IMR-90 (cell line): ENCODE measurements at regions not wholly inside any gene's neighbourhood (a gene's known extent, or its start where the extent isn't known, plus 50 kb on each side); places are given as distances from the start of the nearest gene placed in this dataset.

Experiments
- ATAC-seq: fragments of 200-7000 bp; cut with Tn5 transposase; 2 replicates; pipeline ENCODE4 v1.9.1; 2020; ENCODE audit warnings: low read depth, mild to moderate bottlenecking, moderate library complexity
- BruUV-seq: library from RNA; stranded (reverse); fragments of 400-500 nt; replicated peaks from 2 replicates; lab custom pipeline; 2021; lab: Mats Ljungman, UMichigan
- CTCF ChIA-PET: fragments of 300-600 bp; formaldehyde crosslinking; extraction: SDS; loops from one replicate; lab custom pipeline; 2021; ENCODE audit warnings: antibody characterized with exemption; lab: Yijun Ruan, JAX
- POLR2A ChIA-PET: fragments of 300-600 bp; sonication (Branson Sonifier 250); formaldehyde crosslinking; loops from one replicate; lab custom pipeline; 2022; ENCODE audit warnings: antibody characterized with exemption; ENCODE audit not compliant: unreplicated experiment; lab: Charles Lee
- DNase-seq: peaks from one replicate; pipeline ENCODE4 v3.0.0; 2013
- H2AFZ ChIP-seq: replicated peaks from 2 replicates; pipeline ENCODE3; 2013; ENCODE audit warnings: low read length, mild to moderate bottlenecking; ENCODE audit not compliant: poor library complexity
- H2AK5ac ChIP-seq: 2 replicates; pipeline ENCODE4 v1.6.1; 2013; ENCODE audit warnings: low read depth, low read length, inconsistent platforms
- H2AK9ac ChIP-seq: replicated peaks from 2 replicates; pipeline ENCODE3; 2013; ENCODE audit warnings: mild to moderate bottlenecking, low read depth, low read length, moderate library complexity; ENCODE audit not compliant: poor library complexity
- H2BK120ac ChIP-seq: 2 replicates; pipeline ENCODE4 v1.6.1; 2013; ENCODE audit warnings: low read depth, low read length, inconsistent platforms
- H2BK15ac ChIP-seq: 3 replicates; pipeline ENCODE4 v1.6.1; 2013; ENCODE audit warnings: low read depth, low read length, inconsistent platforms
- H2BK20ac ChIP-seq: 2 replicates; pipeline ENCODE4 v1.6.1; 2013; ENCODE audit warnings: low read depth, mild to moderate bottlenecking, inconsistent platforms, low read length, moderate library complexity
- H2BK5ac ChIP-seq: 2 replicates; pipeline ENCODE4 v1.6.1; 2013; ENCODE audit warnings: mild to moderate bottlenecking, low read depth, low read length, inconsistent platforms; ENCODE audit not compliant: poor library complexity, severe bottlenecking
- H3K14ac ChIP-seq: replicated peaks from 2 replicates; pipeline ENCODE4 v1.6.1; 2013; ENCODE audit warnings: low read depth, low read length, inconsistent platforms
- H3K18ac ChIP-seq: 2 replicates; pipeline ENCODE4 v1.6.1; 2013; ENCODE audit warnings: low read depth, low read length, control low read depth
- H3K23ac ChIP-seq: 2 replicates; pipeline ENCODE4 v1.6.1; 2013; ENCODE audit warnings: low read depth, low read length, inconsistent platforms
- H3K27ac ChIP-seq: 2 replicates; pipeline ENCODE4 v1.5.1; 2013; ENCODE audit warnings: mild to moderate bottlenecking, control low read depth, low read length; ENCODE audit not compliant: insufficient read depth
- H3K27me3 ChIP-seq: 2 replicates; pipeline ENCODE4 v1.6.1; 2013; ENCODE audit warnings: low read length; ENCODE audit not compliant: control insufficient read depth, insufficient read depth
- H3K36me3 ChIP-seq: 2 replicates; pipeline ENCODE4 v1.6.1; 2013; ENCODE audit warnings: low read length, mixed read lengths; ENCODE audit not compliant: control insufficient read depth, insufficient read depth
- H3K4ac ChIP-seq: 2 replicates; pipeline ENCODE4 v1.6.1; 2013; ENCODE audit warnings: low read depth, low read length, inconsistent platforms
- H3K4me1 ChIP-seq: 2 replicates; pipeline ENCODE4 v1.6.1; 2013; ENCODE audit warnings: low read length, mixed read lengths; ENCODE audit not compliant: control insufficient read depth, insufficient read depth
- H3K4me2 ChIP-seq: 2 replicates; pipeline ENCODE4 v1.6.1; 2013; ENCODE audit warnings: low read depth, mild to moderate bottlenecking, control low read depth, low read length, moderate library complexity
- H3K4me3 ChIP-seq: 2 replicates; pipeline ENCODE4 v1.5.1; 2013; ENCODE audit warnings: low read depth, mild to moderate bottlenecking, control low read depth, low read length, moderate library complexity; ENCODE audit not compliant: insufficient read depth
- H3K56ac ChIP-seq: 2 replicates; pipeline ENCODE4 v1.6.1; 2013; ENCODE audit warnings: low read length, inconsistent platforms; ENCODE audit not compliant: insufficient read depth; ENCODE audit errors: extremely low read depth
- H3K79me1 ChIP-seq, 2 experiments: 2 replicates each; pipeline ENCODE4 v1.6.1; 2013; ENCODE audit warnings: low read length in 2 of 2, inconsistent platforms in 1 of 2, low read depth in 1 of 2
- H3K9ac ChIP-seq: 2 replicates; pipeline ENCODE4 v1.6.1; 2013; ENCODE audit warnings: low read depth, low read length, control low read depth
- H3K9me1 ChIP-seq: 2 replicates; pipeline ENCODE4 v1.6.1; 2013; ENCODE audit warnings: low read length, inconsistent platforms; ENCODE audit not compliant: insufficient read depth
- H3K9me3 ChIP-seq: 2 replicates; pipeline ENCODE4 v1.6.1; 2013; ENCODE audit warnings: low read length; ENCODE audit not compliant: control insufficient read depth, insufficient read depth
- H4K20me1 ChIP-seq: 2 replicates; pipeline ENCODE4 v1.6.1; 2013; ENCODE audit warnings: low read length, inconsistent platforms; ENCODE audit not compliant: insufficient read depth
- H4K5ac ChIP-seq: 2 replicates; pipeline ENCODE4 v1.6.1; 2013; ENCODE audit warnings: mild to moderate bottlenecking, low read depth, low read length, control low read depth
- H4K8ac ChIP-seq, 2 experiments: 2 replicates each; pipeline ENCODE4 v1.6.1; 2013; ENCODE audit warnings: low read depth in 2 of 2, low read length in 2 of 2, control low read depth in 1 of 2, inconsistent platforms in 1 of 2
- H4K91ac ChIP-seq: 2 replicates; pipeline ENCODE4 v1.6.1; 2013; ENCODE audit warnings: low read depth, low read length, inconsistent platforms; ENCODE audit not compliant: insufficient read depth
- BHLHE40 ChIP-seq: fragments of 150-350 bp; IDR thresholded peaks from 2 replicates; pipeline ENCODE4 v1.6.1; 2016; ENCODE audit warnings: mild to moderate bottlenecking, low read depth, low read length
- CEBPB ChIP-seq: IDR thresholded peaks from 2 replicates; pipeline ENCODE4 v1.6.1; 2012; ENCODE audit warnings: low read depth, low read length, improper control_type of control experiment
- CHD1 ChIP-seq: IDR thresholded peaks from 2 replicates; pipeline ENCODE4 v1.6.1; 2012; ENCODE audit warnings: low read depth, low read length, improper control_type of control experiment
- ELK1 ChIP-seq: fragments of 150-350 bp; IDR thresholded peaks from 2 replicates; pipeline ENCODE4 v1.6.1; 2016; ENCODE audit warnings: low read depth, mild to moderate bottlenecking, low read length, moderate library complexity, borderline replicate concordance
- FOS ChIP-seq: fragments of 150-350 bp; IDR thresholded peaks from 2 replicates; pipeline ENCODE4 v1.6.1; 2016; ENCODE audit warnings: low read depth, low read length
- MAFK ChIP-seq: IDR thresholded peaks from 2 replicates; pipeline ENCODE4 v1.6.1; 2012; ENCODE audit warnings: low read depth, low read length, improper control_type of control experiment
- MAZ ChIP-seq: IDR thresholded peaks from 2 replicates; pipeline ENCODE4 v1.6.1; 2012; ENCODE audit warnings: low read depth, mild to moderate bottlenecking, low read length, improper control_type of control experiment, moderate library complexity, borderline replicate concordance
- MXI1 ChIP-seq: IDR thresholded peaks from 2 replicates; pipeline ENCODE4 v1.6.1; 2012; ENCODE audit warnings: low read depth, mild to moderate bottlenecking, low read length, moderate library complexity, borderline replicate concordance
- NFE2L2 ChIP-seq: fragments of 150-350 bp; IDR thresholded peaks from 2 replicates; pipeline ENCODE4 v1.6.1; 2016; ENCODE audit warnings: low read depth, mild to moderate bottlenecking, low read length
- POLR2A ChIP-seq: IDR thresholded peaks from 2 replicates; pipeline ENCODE4 v1.6.1; 2012; ENCODE audit warnings: mild to moderate bottlenecking, low read depth, low read length
- RAD21 ChIP-seq: IDR thresholded peaks from 2 replicates; pipeline ENCODE4 v1.6.1; 2012; ENCODE audit warnings: low read length, improper control_type of control experiment
- RCOR1 ChIP-seq: IDR thresholded peaks from 2 replicates; pipeline ENCODE4 v1.6.1; 2012; ENCODE audit warnings: mild to moderate bottlenecking, low read length, improper control_type of control experiment; ENCODE audit not compliant: insufficient replicate concordance
- RFX5 ChIP-seq: IDR thresholded peaks from 2 replicates; pipeline ENCODE4 v1.8.0; 2012; ENCODE audit warnings: low read depth, mild to moderate bottlenecking, low read length, moderate library complexity
- SMC3 ChIP-seq: fragments of 150-350 bp; IDR thresholded peaks from 2 replicates; pipeline ENCODE4 v1.6.1; 2016; ENCODE audit warnings: low read depth, mild to moderate bottlenecking, antibody characterized with exemption, low read length, moderate library complexity
- WGBS, 2 experiments: methylation state at CpG; one replicate each; pipeline versions ENCODE4 v1.1.5 to v1.1.7; 2013; ENCODE audit warnings: missing lambda C conversion rate in 2 of 2; ENCODE audit not compliant: insufficient read length in 1 of 2; ENCODE audit errors: extremely low coverage in 2 of 2; 5-methylcytosine and 5-hydroxymethylcytosine counted together
- dilution Hi-C: fragments of 300-500 bp; cut with HindIII; formaldehyde crosslinking; loops from one replicate; pipeline ENCODE4 v1.14.3; 2018; ENCODE audit warnings: low sequenced_read_pairs; ENCODE audit not compliant: unreplicated experiment
- in situ Hi-C: fragments of 300-500 bp; cut with MboI; formaldehyde crosslinking; loops from 3 replicates; pipeline ENCODE4 v1.14.3; 2019; ENCODE audit warnings: low sequenced_read_pairs, inconsistent platforms, mixed read lengths
- intact Hi-C: fragments of 100-400 bp; cut with micrococcal nuclease; formaldehyde crosslinking; loops from 2 replicates; pipeline ENCODE4 v1.10.0; 2022
- TF ChIP-seq, protein P1 (sequence below): fragments of 150-350 bp; IDR thresholded peaks from 2 replicates; pipeline ENCODE4 v1.6.1; 2017; ENCODE audit warnings: mild to moderate bottlenecking, antibody characterized with exemption, low read length, low read depth
- TF ChIP-seq, protein P2 (sequence below): conservative IDR thresholded peaks from 2 replicates; pipeline ENCODE4 v1.5.1; 2012; ENCODE audit warnings: mild to moderate bottlenecking, low read depth, low read length, improper control_type of control experiment

DNA sequence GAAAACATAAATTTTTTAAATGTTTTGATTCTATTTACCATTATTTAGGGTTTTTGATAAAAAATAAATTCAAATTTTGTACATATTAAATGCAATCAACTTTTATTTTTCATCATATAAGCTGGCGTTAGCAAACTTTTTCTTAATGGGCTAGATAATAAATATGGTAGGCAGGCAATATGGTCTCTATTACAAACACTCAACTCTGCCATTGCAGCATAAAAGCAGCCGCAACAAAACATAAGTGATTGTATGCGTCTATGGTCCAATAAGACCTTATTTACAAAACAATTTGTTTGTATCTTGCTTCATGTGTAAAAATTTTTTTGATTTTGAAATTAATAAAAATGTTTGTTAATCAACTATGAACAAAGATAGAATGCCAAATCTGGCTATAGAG lies 116.8 kb upstream of the GLI2 start:
- no peak overlapping the region for H4K91ac ChIP-seq
- H2AK5ac ChIP-seq, result no peak overlapping the region
- H3K23ac ChIP-seq, result no peak overlapping the region
- no TSS peak for BruUV-seq
- no peak overlapping the region for H3K4me3 ChIP-seq
- no peaks in the 10 kb centered on the region for H3K79me1 ChIP-seq
- H2BK20ac ChIP-seq, result no peak overlapping the region
- no peak overlapping the region for H2BK15ac ChIP-seq
- ATAC-seq (no peak), DNase-seq (no peak)
- peaks cover 3% of the 10 kb centered on the region; the same call in 1 of the 2 replicates for H3K9me1 ChIP-seq
- H3K27ac ChIP-seq, result no peak overlapping the region
- no peaks in the 10 kb centered on the region for H3K27me3 ChIP-seq
- CTCF ChIA-PET, result interaction anchor here (1.5 kb wide), 1 partner anchor 12 kb away, joined by 3 read pairs; no protein-coding TSS in a partner anchor
- H2AFZ ChIP-seq, result no peak overlapping the region
- no peaks in the 10 kb centered on the region for H3K36me3 ChIP-seq
- H3K9me3 ChIP-seq, result no peaks in the 10 kb centered on the region; the same call in 1 of the 2 replicates
- no peak overlapping the region for H3K18ac ChIP-seq
- H3K4ac ChIP-seq, result no peak overlapping the region
- WGBS, 2 experiments, result no CpG with 5 or more reads among the region's 3 CpGs
- no peak for TF ChIP-seq MXI1
- no peak for TF ChIP-seq MAFK
- no peak for TF ChIP-seq ELK1
- no peak for TF ChIP-seq SMC3
- no peak for TF ChIP-seq RFX5
- TF ChIP-seq RAD21, result no peak
- no peak for TF ChIP-seq RCOR1
- no peak for TF ChIP-seq FOS
- TF ChIP-seq POLR2A, result no peak
- no peak for TF ChIP-seq CEBPB
- TF ChIP-seq NFE2L2, result no peak
- TF ChIP-seq, protein P1, sequence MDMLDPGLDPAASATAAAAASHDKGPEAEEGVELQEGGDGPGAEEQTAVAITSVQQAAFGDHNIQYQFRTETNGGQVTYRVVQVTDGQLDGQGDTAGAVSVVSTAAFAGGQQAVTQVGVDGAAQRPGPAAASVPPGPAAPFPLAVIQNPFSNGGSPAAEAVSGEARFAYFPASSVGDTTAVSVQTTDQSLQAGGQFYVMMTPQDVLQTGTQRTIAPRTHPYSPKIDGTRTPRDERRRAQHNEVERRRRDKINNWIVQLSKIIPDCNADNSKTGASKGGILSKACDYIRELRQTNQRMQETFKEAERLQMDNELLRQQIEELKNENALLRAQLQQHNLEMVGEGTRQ, result no peak
- TF ChIP-seq, protein P2, sequence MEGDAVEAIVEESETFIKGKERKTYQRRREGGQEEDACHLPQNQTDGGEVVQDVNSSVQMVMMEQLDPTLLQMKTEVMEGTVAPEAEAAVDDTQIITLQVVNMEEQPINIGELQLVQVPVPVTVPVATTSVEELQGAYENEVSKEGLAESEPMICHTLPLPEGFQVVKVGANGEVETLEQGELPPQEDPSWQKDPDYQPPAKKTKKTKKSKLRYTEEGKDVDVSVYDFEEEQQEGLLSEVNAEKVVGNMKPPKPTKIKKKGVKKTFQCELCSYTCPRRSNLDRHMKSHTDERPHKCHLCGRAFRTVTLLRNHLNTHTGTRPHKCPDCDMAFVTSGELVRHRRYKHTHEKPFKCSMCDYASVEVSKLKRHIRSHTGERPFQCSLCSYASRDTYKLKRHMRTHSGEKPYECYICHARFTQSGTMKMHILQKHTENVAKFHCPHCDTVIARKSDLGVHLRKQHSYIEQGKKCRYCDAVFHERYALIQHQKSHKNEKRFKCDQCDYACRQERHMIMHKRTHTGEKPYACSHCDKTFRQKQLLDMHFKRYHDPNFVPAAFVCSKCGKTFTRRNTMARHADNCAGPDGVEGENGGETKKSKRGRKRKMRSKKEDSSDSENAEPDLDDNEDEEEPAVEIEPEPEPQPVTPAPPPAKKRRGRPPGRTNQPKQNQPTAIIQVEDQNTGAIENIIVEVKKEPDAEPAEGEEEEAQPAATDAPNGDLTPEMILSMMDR, result no peak
- no peak for TF ChIP-seq CHD1
- TF ChIP-seq BHLHE40, result no peak
- no peak for TF ChIP-seq MAZ
- intact Hi-C loops, result no loop called here
- H3K9ac ChIP-seq, result no peak overlapping the region
- in situ Hi-C loops, result no loop called here
- POLR2A ChIA-PET, result interaction anchor here (0.6 kb wide), 1 partner anchor 36 kb away, joined by 3 read pairs; no protein-coding TSS in a partner anchor
- H2BK5ac ChIP-seq, result no peak overlapping the region
- no peak overlapping the region for H3K4me2 ChIP-seq
- no peak overlapping the region for H2BK120ac ChIP-seq
- dilution Hi-C loops, result no loop called here
- no peak overlapping the region for H3K56ac ChIP-seq
- peaks cover 11% of the 10 kb centered on the region for H3K4me1 ChIP-seq
- no peak overlapping the region for H2AK9ac ChIP-seq
- H4K20me1 ChIP-seq, result no peaks in the 10 kb centered on the region
- no peak overlapping the region for H3K14ac ChIP-seq
- H4K5ac ChIP-seq, result no peak overlapping the region
- H4K8ac ChIP-seq, result no peak overlapping the region
